ENCODE measurements at regions not wholly inside any gene's neighbourhood (a gene's known extent, or its start where the extent isn't known, plus 50 kb on each side); places are given as distances from the start of the nearest gene placed in this dataset.

GRCh38 chr5:118302786-118303185, 685.6 kb downstream of the DTWD2 start:
- TF ChIP-seq, protein P1, sequence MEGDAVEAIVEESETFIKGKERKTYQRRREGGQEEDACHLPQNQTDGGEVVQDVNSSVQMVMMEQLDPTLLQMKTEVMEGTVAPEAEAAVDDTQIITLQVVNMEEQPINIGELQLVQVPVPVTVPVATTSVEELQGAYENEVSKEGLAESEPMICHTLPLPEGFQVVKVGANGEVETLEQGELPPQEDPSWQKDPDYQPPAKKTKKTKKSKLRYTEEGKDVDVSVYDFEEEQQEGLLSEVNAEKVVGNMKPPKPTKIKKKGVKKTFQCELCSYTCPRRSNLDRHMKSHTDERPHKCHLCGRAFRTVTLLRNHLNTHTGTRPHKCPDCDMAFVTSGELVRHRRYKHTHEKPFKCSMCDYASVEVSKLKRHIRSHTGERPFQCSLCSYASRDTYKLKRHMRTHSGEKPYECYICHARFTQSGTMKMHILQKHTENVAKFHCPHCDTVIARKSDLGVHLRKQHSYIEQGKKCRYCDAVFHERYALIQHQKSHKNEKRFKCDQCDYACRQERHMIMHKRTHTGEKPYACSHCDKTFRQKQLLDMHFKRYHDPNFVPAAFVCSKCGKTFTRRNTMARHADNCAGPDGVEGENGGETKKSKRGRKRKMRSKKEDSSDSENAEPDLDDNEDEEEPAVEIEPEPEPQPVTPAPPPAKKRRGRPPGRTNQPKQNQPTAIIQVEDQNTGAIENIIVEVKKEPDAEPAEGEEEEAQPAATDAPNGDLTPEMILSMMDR (IDR thresholded peaks at IDR 0.05; ENCODE audit: low read depth, low read length) = no peak
- TF ChIP-seq EZH2phosphoT487 (IDR thresholded peaks at IDR 0.05; ENCODE audit: low read depth) = no peak

Data from OCI-LY3 (cell line).